Lower leg skin (tissue), 3 donors: ENCODE measurements at regions not wholly inside any gene's neighbourhood (a gene's known extent, or its start where the extent isn't known, plus 50 kb on each side); places are given as distances from the start of the nearest gene placed in this dataset.

Experiments used
- CTCF ChIP-seq, 3 donors: fragments of 450-650 bp; IDR thresholded peaks; one replicate each; pipeline ENCODE4 v1.5.1; 2016; ENCODE audit warnings: antibody characterized with exemption in 3 of 3, mild to moderate bottlenecking in 3 of 3, moderate library complexity in 2 of 3
- POLR2A ChIP-seq, 2 donors: fragments of 450-650 bp; IDR thresholded peaks; one replicate each; pipeline ENCODE4 v1.6.1; 2016 to 2017; ENCODE audit warnings: antibody characterized with exemption in 2 of 2, mild to moderate bottlenecking in 1 of 2, moderate library complexity in 1 of 2

- TF ChIP-seq POLR2A (IDR thresholded peaks at IDR 0.05) (no peak), CTCF (IDR thresholded peaks at IDR 0.05) (no peak)
Observed at GRCh38 chr3:22231061-22231460, 480.1 kb upstream of the ZNF385D start.
